ENCODE measurements at regions not wholly inside any gene's neighbourhood (a gene's known extent, or its start where the extent isn't known, plus 50 kb on each side); places are given as distances from the start of the nearest gene placed in this dataset.

DNA sequence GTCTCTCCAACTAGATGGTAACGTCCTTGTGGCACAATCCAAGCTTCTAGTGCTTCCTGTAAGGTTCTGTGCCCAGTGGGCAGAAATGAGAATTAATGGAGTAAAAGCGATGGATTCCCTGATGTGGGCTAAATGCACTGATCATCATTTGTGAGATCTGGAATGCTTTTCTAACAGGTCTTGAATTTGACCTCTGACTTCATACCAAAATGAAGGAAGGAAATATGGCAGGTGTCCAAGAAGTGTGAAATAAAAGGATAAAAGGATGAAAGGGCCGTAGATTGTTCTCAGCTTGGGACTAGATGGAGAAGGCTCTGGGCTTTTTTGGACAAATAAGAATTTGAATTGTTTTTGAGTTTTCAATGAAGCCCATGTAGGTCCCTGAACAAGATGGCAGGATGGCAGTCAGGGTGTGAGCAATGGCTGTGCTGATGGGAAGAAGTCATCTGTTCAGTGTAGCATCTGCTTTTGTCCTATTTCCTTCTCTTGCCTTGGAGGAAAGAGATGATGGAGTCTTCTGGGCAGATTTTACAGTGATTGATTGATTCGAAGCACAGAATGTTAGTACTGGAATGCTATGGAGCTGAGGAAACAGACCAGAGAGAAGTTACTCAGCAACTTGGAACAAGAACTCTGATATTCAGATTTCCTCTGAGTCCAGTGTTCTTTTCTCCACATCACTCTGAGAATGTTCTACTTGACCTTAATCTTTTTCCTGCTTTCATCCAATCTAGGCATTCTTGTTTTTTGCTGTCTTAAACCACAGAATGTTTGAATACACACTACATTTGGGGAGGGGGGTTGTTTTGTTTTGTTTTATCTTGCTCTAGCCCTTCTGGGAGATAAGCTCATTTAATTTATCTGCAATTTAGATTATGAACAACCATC lies 286.0 kb downstream of the HLX start:
- no peak for DNase-seq

DNA sequence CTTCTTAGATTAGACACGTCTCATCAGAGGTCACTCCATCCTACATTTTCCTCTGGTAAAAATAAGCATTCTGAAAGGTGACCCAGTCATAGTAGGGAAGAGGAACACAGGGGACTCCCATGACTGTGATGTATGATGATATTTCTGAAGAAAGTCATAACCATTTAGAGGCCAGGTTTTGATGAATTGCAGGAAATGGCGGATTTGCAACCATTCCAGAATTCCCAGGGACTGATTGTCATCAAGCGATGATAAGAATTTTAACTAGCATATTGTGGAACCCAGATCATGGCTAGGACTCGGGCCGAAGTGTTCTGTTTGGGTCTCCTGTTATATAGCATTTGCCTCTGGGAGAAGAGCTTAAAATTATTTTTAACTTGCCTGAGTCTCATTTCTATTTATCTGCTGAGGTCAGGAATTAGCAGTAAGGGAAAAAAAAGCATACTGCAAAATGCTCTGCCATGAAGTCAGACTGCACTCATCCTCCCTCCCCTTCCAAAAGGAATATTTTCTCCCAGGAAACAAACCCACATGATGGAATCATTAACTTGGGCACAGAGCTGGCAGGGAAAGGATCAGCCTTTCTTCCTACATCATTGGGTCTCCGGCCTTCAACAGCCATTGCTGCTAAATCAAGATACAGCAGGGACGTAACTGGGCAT lies 286.7 kb downstream of the HLX start:
- DNase-seq: no peak

DNA sequence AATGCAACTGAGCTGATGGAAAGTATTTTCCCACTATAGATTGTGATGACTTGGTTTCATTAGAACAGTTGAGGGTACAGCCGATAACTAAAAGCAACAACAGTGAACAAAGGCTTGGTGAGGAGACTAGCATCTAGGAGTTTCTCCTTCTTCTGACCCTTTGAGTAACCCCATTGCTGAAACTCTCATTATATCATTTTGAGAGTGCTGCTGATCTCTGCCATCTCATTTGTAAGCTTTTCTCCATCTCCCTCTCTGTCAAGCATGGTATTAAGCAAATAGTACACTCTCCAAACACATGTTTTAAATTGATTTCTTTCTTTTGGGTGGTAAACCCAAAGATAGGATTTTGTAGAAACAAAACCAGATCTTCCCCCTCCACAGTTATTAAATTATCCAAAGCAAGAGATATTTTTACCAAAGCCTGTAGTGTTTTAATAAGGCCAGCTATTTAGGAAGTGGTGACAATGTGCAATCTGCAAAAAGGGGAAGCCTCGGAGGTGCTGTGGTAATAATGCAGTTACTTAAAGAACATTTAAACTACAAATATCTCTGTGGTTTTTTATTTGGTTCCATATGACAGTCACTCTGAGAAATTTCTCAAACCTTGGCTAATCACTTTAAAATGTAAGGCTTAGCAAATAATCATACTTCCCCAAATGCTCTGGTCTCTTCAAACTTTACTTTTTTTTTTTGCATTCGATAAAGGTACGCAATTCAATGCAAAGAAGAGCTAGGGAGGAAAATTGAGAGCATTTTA lies 287.5 kb downstream of the HLX start:
- DNase-seq: no peak

DNA sequence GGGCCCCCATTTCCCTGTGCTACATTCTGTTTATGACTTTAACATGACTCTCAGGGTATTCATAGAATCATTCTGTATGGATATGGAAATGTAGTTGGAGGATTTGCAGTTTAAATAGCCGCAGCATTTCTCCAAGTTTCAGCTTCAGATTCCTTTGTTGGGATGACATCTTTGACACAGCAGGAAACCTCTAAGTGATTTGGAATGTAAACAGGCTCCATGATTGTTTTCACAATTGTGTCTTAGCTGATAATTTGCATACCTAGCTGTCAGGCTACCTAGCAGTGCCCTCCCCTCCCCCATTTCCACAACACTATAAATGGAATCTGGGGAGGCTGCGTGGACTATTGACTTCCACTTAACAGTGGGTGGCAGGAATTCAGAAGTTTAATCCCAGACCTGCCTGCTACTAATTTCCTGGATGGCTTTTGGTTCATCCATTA lies 290.2 kb downstream of the HLX start:
- DNase-seq: no peak

DNA sequence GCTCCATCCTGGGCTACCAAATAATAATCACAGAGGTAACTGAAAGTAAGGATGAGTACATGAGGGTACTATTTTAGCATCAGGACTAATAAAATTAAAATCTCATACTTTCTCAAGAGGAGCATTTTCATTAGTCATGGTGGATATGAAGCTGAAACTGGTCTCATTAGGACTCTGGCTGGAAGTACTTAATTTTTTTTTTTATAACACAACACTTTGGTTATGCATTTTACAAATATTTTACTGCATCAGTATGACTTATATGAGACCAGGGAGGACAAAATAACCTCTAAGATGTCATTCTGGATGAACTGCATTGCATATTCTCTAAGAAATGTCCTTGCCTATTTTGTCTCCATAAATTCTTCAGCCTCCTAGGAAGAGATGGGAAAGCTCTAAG lies 290.9 kb downstream of the HLX start:
- no peak for DNase-seq

DNA sequence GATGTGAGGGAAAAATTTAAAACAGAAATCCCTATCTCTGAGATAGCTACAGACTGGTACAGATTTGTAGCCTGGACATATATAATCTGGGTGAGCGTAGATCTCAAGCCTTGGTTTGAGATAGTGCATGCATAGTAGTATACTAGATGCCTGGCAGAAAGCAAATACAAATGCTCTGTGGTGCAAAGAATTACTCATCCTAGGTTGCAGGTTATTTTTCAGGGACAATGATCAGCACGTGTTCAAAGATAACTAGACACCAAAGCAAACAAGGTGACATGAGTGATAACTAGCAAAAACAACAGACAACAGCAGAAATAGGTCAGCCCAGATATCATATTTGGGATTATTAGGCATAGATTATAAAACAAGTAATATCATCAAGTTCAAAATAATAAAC lies 292.5 kb downstream of the HLX start:
- DNase-seq: no peak

DNA sequence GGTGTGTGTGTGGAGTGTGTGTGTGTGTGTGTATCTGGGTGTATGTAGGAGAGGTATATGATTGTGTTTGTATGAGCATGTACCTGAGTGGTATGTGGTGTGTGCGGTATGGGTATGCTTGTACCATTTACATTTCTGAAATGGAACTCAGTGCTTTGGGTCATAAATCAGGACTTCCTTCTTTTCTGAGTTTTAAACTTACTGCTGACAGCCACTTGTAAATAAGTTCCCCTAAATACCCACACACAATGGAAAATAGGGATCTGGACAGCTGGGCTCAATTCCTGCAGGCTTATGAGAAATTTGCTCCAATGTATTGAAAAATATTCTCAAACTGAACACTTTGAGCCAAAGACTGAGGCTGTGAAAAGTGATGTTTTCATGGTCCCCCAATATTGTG lies 293.6 kb downstream of the HLX start:
- DNase-seq: no peak

DNA sequence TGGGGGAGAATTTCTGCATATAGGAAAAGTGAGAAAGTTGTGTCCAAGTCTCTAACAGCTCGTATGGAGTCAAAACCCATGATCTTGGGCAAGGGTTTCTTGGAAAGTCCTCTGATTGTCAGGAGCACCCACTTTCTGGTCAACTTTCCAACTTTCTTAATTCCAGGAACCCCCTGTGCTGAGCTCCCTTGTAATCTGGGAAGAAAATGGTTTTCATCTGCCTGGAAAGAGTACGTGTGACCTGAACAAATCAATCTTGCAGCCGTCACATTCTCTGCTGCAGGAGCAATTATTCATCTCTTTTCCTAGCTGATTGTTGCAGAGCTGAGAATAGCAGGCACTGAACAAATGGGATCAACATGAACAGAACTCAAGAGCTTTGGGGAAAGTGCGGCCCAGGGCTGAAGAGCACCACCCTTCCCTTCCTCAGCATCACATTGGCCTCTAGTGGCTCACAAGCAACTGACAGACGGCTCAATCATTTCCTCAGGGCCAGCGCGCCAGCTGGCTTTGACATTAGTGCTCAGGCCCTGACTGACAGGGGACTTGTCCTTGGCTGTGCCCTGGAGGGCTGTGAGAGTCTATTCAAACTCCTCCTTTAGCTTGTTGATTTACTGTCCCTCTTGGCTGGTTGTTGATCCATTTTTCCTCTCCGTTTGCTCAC lies 295.2 kb downstream of the HLX start:
- DNase-seq: no peak

DNA sequence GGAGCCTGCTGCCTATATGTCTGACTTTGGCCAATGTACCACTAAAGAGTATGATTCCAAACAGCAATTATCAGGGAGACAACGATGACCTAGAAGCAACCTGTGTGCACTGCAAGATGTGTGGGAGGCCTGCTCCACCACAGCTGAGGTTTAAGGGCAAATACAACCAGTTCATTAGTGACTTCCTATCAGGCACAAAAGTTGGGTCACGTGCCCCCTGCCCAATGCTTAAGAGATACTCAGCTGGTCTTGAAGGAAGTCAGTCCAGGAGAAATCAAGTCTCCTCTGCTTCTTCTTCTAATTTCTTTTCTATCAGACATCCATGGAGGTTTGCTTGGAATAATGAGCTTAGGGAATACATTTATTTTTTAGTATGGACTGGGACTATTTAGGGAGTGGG lies 296.0 kb downstream of the HLX start:
- no peak for DNase-seq

DNA sequence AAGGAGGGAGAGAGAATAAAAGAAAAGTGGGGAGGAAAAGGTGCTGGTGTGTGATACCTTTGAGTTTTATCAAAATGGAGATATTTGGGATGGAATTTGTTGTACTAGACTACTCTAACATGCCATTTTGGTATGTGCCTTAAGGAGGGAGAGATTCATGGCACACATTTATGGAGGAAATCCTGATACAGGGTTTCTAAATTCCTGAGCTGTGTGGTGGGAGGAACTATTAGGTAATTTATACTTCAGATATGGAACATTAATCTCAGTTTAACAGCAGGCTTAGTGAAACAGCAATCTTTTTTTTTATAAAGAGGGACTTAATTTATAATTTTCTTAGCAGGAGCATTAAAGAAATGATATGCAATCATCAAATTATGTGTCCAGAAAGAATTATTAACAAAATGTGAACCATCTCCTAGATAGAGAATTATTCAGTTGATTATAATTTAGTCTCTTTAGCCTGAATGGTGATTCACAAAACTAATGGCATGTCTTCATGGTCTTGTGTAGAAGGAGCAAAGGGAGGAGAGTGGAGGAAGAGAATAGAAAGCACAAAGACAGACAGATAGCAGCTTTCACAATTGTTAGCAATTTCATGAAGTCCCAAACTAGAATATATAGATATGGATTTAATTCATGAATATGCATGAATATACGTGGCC lies 301.6 kb downstream of the HLX start:
- DNase-seq: no peak

DNA sequence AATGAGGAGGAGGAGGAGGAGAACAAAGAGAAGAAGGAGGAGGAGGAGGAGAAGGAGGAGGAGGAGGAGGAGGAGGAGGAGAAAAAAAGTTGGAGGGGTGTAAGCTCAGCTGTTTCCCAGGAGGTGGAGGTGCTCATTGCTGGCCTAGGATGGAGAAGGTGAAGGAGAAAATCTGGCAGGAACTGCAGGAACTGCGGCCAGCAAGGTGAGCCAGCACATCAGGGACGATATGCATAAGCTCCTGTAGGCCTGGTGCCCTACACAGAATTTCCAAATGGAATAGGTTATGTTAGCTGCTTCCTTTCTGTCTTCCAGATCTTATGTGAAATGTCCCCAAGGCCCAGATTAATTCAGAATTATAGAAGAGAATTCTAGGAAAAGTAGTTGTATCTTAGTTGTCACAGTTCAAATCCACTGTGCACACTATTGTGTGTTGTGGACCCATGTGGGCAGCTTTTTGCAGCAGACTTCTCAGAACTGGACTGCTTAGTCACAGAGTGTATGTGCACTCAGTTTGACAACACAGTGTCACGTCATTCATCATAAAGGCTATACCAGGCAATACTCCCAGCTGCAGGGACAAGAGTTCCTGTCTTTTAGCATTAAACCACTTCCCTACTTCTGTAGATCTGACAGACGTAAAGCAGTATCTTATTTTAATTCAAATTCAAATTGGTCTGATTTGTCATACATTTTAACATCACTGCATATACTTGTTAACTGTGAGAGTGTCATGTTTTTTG lies 303.7 kb downstream of the HLX start:
- no peak for DNase-seq

DNA sequence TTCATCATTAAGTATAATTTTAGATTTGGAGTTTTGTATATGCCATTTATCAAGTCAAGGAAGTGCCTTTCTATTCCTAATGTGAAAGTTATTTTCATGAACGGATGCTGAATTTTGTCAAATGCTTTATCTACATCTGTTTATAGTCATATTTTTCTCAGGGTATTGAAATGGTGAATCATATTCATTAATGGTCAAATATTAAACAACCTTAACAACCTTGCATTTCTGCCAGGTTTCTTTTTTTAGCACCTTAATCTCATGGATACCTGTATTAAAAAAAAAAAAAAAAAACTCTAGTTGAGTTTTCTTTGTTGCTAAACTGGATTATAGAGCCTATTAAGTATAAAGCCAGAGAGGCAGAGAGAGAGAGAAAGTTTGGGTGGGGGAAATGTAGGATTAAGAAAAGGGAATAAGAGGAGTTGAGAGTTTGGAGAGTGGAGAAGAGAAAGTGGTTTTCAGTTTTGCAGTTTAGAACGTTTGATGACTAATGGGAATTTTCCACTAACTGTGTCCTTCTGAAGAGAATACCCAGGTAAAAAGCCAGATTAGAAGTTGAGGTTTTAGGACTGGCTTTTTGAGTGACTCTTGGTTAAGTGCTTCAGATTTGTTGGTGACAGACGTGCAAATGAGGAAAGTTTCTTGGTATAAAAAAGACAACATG lies 305.0 kb downstream of the HLX start:
- no peak for DNase-seq

DNA sequence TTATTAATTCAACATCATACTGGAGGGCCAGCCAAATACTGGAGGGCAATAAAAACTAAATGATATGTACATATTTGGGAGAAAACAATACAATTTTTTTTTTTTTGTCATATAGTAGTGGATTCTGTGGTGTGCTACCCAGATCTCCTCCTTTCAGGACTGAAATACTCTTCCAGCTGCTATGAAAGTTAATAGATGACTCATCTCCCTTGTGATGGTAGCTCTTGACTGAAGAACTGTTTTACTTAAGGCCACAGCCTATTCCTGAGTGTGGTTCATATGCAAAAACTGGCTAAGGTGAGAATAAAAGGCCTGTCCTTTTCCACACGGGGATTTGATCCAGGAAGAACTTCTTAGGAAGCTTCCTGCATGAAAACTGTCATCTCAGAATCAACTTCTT lies 307.9 kb downstream of the HLX start:
- DNase-seq: no peak

DNA sequence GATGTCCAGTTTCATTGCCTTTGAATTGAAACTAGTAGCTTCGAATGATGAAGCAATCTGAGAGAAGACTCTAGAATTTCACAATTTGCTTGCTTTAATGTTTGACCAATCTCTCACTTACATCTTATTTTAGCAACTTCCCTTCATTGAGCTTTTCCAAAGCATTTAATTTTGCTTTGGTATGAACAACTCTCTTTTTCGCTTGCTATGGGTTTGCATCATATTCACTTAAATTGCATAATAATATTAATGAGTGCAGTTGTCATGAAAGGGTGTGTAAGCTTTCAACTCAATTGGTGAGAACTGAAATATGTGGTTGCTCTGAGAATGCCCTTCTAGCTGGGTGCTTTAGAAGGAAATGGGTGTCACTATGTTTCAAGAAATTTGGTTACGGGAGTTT lies 309.2 kb downstream of the HLX start:
- no peak for DNase-seq

DNA sequence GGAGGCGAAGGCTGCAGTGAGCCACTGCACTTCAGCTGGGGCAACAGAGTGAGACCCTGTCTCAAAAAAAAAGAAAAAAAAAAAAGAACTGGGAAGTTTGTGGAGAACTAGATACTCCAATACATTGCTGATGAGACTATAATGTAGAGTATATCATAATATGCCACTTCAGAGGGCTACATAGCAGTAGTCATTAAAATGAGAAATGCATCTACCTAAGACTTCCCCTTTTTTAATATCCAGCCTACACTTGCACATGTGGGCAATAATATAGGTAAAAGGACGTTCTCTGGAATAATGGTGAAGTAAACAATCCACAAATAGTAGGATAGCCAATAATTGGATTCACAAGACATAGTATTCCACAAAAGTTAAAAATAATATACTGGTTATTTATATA lies 311.0 kb downstream of the HLX start:
- no peak for DNase-seq

DNA sequence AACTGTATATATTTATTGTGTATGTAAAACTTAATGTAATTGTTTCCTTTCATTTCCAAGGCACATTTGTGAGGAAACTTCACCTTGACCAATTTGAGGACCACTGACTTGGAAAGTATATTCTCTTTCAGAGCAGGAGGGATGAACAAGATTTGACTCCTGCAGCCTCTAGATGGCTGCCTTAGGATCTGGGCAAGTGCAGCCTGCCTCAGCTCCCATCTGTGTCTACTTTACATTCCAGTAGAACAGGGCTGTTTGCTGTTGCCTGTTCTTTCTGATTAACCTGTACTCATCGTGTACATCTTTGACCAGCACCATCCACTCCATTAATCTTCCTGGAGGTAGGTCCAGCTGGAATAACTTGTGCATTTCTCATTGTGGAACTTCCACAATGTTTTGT lies 312.8 kb downstream of the HLX start:
- DNase-seq: no peak

DNA sequence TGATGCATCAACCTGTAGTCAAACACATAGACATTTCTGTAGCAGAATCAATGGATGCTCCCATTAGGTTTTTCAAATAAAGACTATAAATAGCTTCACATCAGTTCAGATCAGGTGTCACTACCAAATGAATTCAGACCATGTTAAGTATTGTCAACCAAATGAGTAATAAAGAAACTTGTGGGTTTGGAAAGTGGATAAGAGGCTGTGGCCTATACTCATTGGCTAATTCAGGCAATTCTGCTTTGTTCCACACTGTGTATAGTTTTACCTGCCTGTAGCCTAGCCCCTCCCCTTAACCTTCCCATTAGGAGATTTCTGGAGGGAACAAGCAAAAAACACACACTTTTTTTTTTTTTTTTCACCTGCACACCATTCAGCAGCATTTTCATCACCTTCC lies 321.2 kb downstream of the HLX start:
- DNase-seq: no peak

DNA sequence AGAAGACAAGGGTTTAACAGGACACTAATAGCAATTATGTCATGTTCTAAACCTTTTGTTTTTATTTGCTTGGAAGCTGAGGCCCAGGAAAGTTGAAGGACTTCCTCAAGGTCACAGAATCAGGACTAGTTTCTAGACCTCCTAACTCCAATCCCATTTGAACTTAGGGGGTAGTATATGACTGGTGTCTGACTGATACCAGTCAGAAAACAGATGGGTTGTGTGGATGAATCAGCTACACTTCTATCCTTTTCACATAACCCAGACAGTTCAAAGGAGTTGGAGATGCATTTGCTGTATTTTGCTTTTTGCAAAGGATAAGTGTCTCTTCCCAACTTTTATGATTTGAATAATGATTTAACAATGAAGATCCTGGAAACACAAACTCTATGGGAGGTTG lies 322.5 kb downstream of the HLX start:
- no peak for DNase-seq

DNA sequence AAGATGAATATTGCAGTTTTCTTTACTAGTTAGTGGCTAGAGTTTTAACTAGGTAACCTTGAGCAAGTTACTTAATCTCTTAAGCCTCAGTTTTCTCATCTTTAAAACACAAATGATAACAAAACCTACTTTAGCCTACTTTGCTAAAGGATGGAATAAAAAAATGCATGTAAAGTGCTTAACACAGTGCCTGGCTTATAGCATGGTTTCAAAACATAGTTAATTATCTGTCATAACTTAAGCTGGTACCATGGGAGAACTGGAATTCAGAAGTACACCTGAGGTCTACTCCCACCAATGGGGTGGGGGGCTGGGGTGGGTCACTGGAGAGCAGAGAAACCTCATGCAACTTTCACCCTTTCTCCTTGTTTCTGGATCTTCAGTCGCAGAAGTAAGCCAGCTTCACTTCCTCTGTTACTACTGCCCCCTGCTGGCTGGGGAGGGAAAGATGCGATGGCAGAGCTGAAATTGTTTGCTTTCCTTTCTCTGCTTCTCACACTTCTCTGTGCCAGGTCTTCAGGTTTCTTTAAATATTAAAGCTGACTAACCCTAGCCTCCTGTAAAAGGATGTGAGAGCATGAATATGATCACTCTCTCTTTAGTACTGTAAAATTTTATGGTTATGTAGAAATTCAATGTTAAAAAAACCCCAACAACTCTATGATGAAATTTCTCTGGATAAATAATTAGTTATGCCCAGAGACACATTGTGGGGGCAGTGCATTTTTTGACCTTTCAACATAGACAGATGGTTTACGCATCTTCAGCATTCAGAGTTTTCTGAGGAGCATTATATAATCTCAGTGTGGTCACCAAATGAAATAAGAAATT lies 324.2 kb downstream of the HLX start:
- DNase-seq: peak; percentile 56

DNA sequence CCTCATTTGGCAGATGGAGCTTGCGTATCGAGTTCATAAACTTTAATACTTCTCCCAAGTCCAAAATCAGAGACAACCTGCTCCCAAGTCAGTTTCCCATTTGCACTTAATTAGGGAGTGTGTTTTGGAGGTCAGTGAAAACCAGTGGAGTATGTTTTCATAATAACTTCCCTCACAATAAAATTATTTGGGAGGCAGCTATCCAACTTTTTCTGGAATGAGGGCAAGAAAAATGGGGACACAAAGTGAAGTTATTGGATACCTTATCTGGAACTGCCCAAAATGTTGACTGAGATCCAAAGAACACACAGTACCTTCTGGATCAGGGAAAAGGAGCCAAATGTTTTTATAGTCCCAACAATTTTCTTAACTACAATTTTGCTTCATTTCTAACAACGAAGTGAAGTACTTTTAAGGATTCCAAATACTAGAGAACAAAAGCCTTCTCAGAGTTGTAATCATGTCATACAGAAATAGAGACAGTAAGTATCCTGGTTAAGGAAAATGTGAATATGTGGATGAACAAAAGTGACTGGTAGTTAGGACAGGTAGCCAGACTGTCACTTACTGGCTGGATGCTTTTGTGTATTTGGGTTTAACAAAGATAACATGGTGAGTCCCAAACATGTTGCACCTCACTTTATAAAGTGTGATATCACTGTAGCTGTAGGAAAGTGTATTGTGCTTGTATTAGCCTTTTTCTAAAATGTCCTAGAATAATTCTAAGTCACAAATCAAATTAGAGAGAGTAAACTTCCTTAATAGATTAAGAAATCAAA lies 325.0 kb downstream of the HLX start:
- no peak for DNase-seq

Measured in NCI-H774 (cell line).